ENCODE measurements at regions not wholly inside any gene's neighbourhood (a gene's known extent, or its start where the extent isn't known, plus 50 kb on each side); places are given as distances from the start of the nearest gene placed in this dataset.
A peak's percentile ranks its signal among the peaks of the same experiment; 100 is the strongest.

DNA sequence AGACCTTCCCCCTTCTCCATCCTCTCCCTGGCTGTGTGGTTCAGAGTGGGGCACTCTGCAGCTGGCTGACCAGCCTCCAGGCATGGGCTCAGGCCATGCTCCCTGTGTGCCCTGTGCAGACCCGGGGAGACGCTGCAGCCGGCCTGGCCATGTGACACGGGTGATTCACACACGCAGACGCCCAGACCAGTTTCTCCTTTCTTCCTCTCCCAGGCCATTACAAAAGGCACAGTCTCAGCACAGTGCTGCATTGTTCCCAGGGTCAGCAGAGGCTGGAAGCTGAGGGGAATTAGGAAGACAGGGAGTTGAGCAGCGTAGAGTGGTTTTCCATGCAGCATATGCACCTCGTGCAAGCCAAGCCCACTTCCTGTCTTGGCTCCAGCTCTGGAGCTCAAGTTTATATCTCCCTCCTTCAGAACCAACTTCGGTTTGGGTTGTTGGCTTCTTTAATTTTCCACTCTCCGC lies 288.5 kb downstream of the TNS1 start:
- Histone ChIP-seq H3K36me3 (ENCODE audit: insufficient read depth in 1 of 2, low read depth in 1 of 2) (no peaks in the 10 kb centered on the region), H3K9me3 (no peaks in the 10 kb centered on the region), H3K27ac (peak overlapping the region; percentile 2), H3K27me3 (ENCODE audit: insufficient read depth in 3 of 3, low read length in 2 of 3) (no peaks in the 10 kb centered on the region), H3K4me1 (peaks cover 17% of the 10 kb centered on the region), H3K4me3 (no peak overlapping the region)
- TF ChIP-seq, protein P1, sequence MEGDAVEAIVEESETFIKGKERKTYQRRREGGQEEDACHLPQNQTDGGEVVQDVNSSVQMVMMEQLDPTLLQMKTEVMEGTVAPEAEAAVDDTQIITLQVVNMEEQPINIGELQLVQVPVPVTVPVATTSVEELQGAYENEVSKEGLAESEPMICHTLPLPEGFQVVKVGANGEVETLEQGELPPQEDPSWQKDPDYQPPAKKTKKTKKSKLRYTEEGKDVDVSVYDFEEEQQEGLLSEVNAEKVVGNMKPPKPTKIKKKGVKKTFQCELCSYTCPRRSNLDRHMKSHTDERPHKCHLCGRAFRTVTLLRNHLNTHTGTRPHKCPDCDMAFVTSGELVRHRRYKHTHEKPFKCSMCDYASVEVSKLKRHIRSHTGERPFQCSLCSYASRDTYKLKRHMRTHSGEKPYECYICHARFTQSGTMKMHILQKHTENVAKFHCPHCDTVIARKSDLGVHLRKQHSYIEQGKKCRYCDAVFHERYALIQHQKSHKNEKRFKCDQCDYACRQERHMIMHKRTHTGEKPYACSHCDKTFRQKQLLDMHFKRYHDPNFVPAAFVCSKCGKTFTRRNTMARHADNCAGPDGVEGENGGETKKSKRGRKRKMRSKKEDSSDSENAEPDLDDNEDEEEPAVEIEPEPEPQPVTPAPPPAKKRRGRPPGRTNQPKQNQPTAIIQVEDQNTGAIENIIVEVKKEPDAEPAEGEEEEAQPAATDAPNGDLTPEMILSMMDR (IDR thresholded peaks at IDR 0.05): no peak
- peak; percentile 47 to 68 (median 62) for ATAC-seq
- peak; percentile 62 to 75 for DNase-seq
- intact Hi-C loops (cut with DNase I): loop anchor here (5.0 to 10.0 kb wide), 7 partner anchors 62 to 1197 kb away; partner anchors contain the start of gene IGFBP5 (in 1 of the 2)
- WGBS, 3 donors: 44 to 48% (median 47%) methylated on average over 10 of the region's 10 CpGs

DNA sequence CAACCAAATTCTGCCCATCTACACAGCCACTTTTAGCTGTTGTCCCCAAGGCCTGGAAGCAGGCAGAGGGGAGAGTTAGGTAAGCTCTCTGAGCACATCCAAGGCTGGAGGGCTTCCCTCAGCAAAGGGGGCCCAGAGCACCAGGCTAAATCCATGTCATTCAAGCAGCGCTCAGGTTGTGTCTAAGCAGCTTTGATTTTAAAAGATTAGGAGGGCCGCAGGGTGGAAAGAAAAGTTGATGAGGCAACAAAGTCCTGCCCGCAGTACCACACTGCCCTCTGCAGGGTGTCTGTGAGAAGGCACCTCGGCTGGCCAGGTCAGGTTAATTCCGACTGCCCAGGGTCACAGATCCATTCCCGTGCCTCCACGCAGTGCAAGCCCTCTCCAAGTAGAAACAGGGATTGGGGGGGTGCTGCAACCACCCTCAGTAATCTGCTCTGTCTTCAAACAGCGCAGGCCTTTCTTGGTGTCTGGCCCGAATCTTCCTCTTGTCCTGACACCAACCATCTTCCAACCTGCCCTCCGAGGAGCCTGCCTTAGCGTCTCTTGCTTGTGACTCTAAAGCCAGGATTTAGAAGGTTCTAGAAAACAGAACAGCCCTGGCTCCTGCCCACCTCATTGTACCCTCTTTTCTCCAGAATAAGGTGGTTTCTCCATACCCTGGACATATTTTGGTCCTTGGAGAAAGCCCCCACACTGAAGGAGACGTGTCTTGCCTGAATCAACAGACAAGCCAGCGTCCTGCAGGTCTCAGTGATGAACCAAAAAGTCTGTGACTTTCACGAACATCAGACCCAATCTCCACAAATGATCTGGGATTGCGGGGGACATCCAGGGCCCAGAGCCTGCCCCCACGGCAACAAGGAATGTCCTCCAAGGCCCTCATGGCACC lies 289.2 kb downstream of the TNS1 start:
- H3K9me3 ChIP-seq: no peaks in the 10 kb centered on the region
- peak overlapping the region; percentile 2 for H3K27ac ChIP-seq
- no peak overlapping the region for H3K4me3 ChIP-seq
- WGBS, 3 donors: 34 to 40% (median 37%) methylated on average over 16 of the region's 16 CpGs
- peaks cover 17% of the 10 kb centered on the region for H3K4me1 ChIP-seq
- intact Hi-C loops (cut with DNase I): loop anchor here (5.0 to 10.0 kb wide), 7 partner anchors 61 to 1196 kb away; partner anchors contain the start of gene IGFBP5 (in 1 of the 2)
- peak; percentile 89 to 96 (median 91) for ATAC-seq
- TF ChIP-seq, protein P1 (IDR thresholded peaks at IDR 0.05): peak; percentile 98
- no peaks in the 10 kb centered on the region for H3K36me3 ChIP-seq (ENCODE audit: insufficient read depth in 1 of 2, low read depth in 1 of 2)
- H3K27me3 ChIP-seq (ENCODE audit: insufficient read depth in 3 of 3, low read length in 2 of 3): no peaks in the 10 kb centered on the region
- DNase-seq: peak; percentile 74 to 88

DNA sequence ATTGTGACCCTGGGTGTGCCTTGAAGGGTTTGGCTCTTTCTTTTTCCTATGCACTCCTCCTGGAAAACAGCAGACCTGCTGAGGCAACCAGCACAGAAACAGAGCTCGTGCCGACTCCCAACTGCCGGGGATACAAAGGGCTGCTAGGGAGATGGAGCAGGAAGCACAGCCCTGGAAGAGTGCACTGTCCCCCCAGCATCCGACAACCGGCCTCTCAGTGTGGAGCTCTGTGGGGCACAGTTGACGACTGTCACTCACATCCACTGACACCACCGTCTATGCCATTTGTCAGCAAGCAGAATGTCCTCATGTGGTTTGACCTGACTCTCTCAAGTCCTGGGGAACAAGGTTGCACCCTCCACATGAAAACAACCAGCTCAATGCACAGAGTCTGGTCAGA lies 290.4 kb downstream of the TNS1 start:
- 87 to 95% (median 90%) methylated on average over 7 of the region's 7 CpGs for WGBS, 3 donors
- no peak for DNase-seq

DNA sequence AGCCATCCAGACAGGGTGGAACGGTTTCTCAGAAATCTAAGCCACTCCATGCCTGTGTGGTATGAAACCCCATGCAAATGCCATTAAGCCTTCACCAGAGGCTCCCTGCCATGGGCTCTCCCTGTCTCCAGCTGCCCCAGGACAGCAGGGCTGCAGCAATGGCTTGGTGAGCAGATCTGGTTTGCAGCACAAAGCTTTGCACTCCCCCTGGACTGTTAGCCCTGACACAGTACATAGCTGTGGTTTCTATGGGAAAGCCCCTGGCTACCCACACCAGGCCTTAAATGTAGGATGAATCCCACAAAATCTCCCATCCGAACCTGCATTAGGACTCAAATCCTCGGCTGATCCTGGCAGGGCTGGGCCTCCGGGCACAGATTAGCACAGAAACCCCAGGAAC lies 291.6 kb downstream of the TNS1 start:
- ATAC-seq (no peak), DNase-seq (no peak)
- H3K9me3 ChIP-seq: no peaks in the 10 kb centered on the region
- TF ChIP-seq, protein P1 (IDR thresholded peaks at IDR 0.05): no peak
- H3K4me1 ChIP-seq: peaks cover 27% of the 10 kb centered on the region
- no peaks in the 10 kb centered on the region for H3K36me3 ChIP-seq (ENCODE audit: insufficient read depth in 1 of 2, low read depth in 1 of 2)
- H3K27me3 ChIP-seq (ENCODE audit: insufficient read depth in 3 of 3, low read length in 2 of 3): no peaks in the 10 kb centered on the region
- intact Hi-C loops (cut with DNase I): loop anchor here (5.0 to 10.0 kb wide), 7 partner anchors 59 to 1194 kb away; partner anchors contain the start of gene IGFBP5 (in 1 of the 2)
- H3K27ac ChIP-seq: no peak overlapping the region
- WGBS, 3 donors: 69 to 94% (median 71%) methylated on average over 4 of the region's 4 CpGs
- no peak overlapping the region for H3K4me3 ChIP-seq

More for the DNA sequence above, 290.4 kb downstream of the TNS1 start:
- TF ChIP-seq, protein P1 (IDR thresholded peaks at IDR 0.05): no peak
- peaks cover 20% of the 10 kb centered on the region for H3K4me1 ChIP-seq
- no peaks in the 10 kb centered on the region for H3K36me3 ChIP-seq (ENCODE audit: insufficient read depth in 1 of 2, low read depth in 1 of 2)
- intact Hi-C loops (cut with DNase I): loop anchor here (5.0 to 10.0 kb wide), 7 partner anchors 60 to 1195 kb away; partner anchors contain the start of gene IGFBP5 (in 1 of the 2)
- no peaks in the 10 kb centered on the region for H3K9me3 ChIP-seq
- H3K27ac ChIP-seq: no peak overlapping the region
- H3K27me3 ChIP-seq (ENCODE audit: insufficient read depth in 3 of 3, low read length in 2 of 3): no peaks in the 10 kb centered on the region
- H3K4me3 ChIP-seq: no peak overlapping the region
- ATAC-seq: no peak

Measured in psoas muscle (tissue), 7 donors.